HCT116 (cell line): ENCODE measurements at regions not wholly inside any gene's neighbourhood (a gene's known extent, or its start where the extent isn't known, plus 50 kb on each side); places are given as distances from the start of the nearest gene placed in this dataset.

Experiments
- ATAC-seq: fragments of 200-7000 bp; cut with Tn5 transposase; 2 replicates; pipeline ENCODE4 v1.9.1; 2020; ENCODE audit warnings: mild to moderate bottlenecking, moderate library complexity
- BruUV-seq: library from RNA; stranded (reverse); fragments of 400-500 nt; replicated peaks from 2 replicates; lab custom pipeline; 2021; lab: Mats Ljungman, UMichigan
- CTCF ChIA-PET: fragments of 300-600 bp; sonication (Branson Sonifier 250); formaldehyde crosslinking; loops from one replicate; lab custom pipeline; 2021; ENCODE audit warnings: antibody characterized with exemption; lab: Charles Lee
- POLR2A ChIA-PET: fragments of 300-600, 350-600 bp; sonication (Branson Sonifier 250); formaldehyde crosslinking; loops from one replicate; lab custom pipeline; 2021; ENCODE audit warnings: antibody characterized with exemption; lab: Charles Lee
- RAD21 ChIA-PET, 2 experiments: fragments of 300-600 bp; sonication (Branson Sonifier 250); formaldehyde crosslinking; loops; one replicate each; lab custom pipeline; 2023; ENCODE audit warnings: low total read pairs in 2 of 2; ENCODE audit not compliant: uncharacterized antibody in 2 of 2, unreplicated experiment in 2 of 2, low non-redundant PET in 1 of 2; lab: Charles Lee
- DNase-seq: peaks from one replicate; pipeline ENCODE4 v3.0.0-alpha.2; 2010; ENCODE audit warnings: low read depth, low spot score
- H2AFZ ChIP-seq: fragments of 200-600 bp; shearing (Covaris generic), sonication (generic); 2 replicates; pipeline ENCODE4 v1.6.1; 2017; ENCODE audit warnings: low read depth, mixed run types, mixed read lengths, antibody characterized with exemption, low read length; ENCODE audit not compliant: poor library complexity, severe bottlenecking
- H3K27ac ChIP-seq: 2 replicates; pipeline ENCODE4 v1.5.1; 2012; ENCODE audit warnings: low read depth, low read length
- H3K27me3 ChIP-seq: fragments of 200-600 bp; sonication (generic); 2 replicates; pipeline ENCODE4 v1.6.1; 2016; ENCODE audit warnings: mixed run types, low read length, mixed read lengths; ENCODE audit not compliant: insufficient read depth
- H3K36me3 ChIP-seq, 2 experiments: fragments of 200-500 bp in 1 of 2; fragments of 200-600 bp in 1 of 2; sonication (Bioruptor generic) in 1 of 2; sonication (generic) in 1 of 2; 2 replicates each; pipeline versions ENCODE4 v1.5.1 to v1.6.1; 2014 to 2016; ENCODE audit warnings: low read length in 2 of 2, inconsistent platforms in 1 of 2, mixed read lengths in 1 of 2, mixed run types in 1 of 2; ENCODE audit not compliant: insufficient read depth in 2 of 2, control insufficient read depth in 1 of 2
- H3K4me1 ChIP-seq, 2 experiments: fragments of 200-600 bp in 1 of 2; sonication (generic) in 1 of 2; 2 replicates each; pipeline versions ENCODE4 v1.5.1 to v1.6.1; 2012 to 2017; ENCODE audit warnings: low read length in 2 of 2, inconsistent platforms in 1 of 2, mild to moderate bottlenecking in 1 of 2, mixed read lengths in 1 of 2, mixed run types in 1 of 2, moderate library complexity in 1 of 2; ENCODE audit not compliant: insufficient read depth in 2 of 2, control insufficient read depth in 1 of 2
- H3K4me2 ChIP-seq: fragments of 200-600 bp; sonication (generic); 2 replicates; pipeline ENCODE4 v1.6.1; 2017; ENCODE audit warnings: mixed run types, low read length, mixed read lengths
- H3K4me3 ChIP-seq, 2 experiments: fragments of 200-600 bp in 1 of 2; sonication (generic) in 1 of 2; replicated peaks in 1 of 2; 2 replicates each; pipeline ENCODE4 v1.5.1; 2011 to 2016; ENCODE audit warnings: low read length in 2 of 2, control low read depth in 1 of 2, low read depth in 1 of 2, mild to moderate bottlenecking in 1 of 2, mixed read lengths in 1 of 2, mixed run types in 1 of 2
- H3K79me2 ChIP-seq: fragments of 200-600 bp; sonication (generic); 2 replicates; pipeline ENCODE4 v1.6.1; 2017; ENCODE audit warnings: mild to moderate bottlenecking, mixed run types, low read length, moderate library complexity, mixed read lengths; ENCODE audit not compliant: insufficient read depth
- H3K9ac ChIP-seq: fragments of 200-600 bp; sonication (generic); 2 replicates; pipeline ENCODE4 v1.6.1; 2016; ENCODE audit warnings: low read length, mixed read lengths
- H3K9me2 ChIP-seq: fragments of 200-600 bp; sonication (generic), shearing (Covaris generic); 2 replicates; pipeline ENCODE4 v1.6.1; 2017; ENCODE audit warnings: mixed run types, mild to moderate bottlenecking, moderate library complexity; ENCODE audit not compliant: insufficient read depth
- H3K9me3 ChIP-seq, 2 experiments: fragments of 200-500 bp in 1 of 2; fragments of 200-600 bp in 1 of 2; sonication (Bioruptor generic) in 1 of 2; sonication (generic) in 1 of 2; 2 replicates each; pipeline ENCODE4 v1.6.1; 2014 to 2017; ENCODE audit warnings: low read length in 2 of 2, mixed read lengths in 2 of 2, inconsistent platforms in 1 of 2, low read depth in 1 of 2, mild to moderate bottlenecking in 1 of 2, mixed run types in 1 of 2, moderate library complexity in 1 of 2; ENCODE audit not compliant: control insufficient read depth in 1 of 2, insufficient read depth in 1 of 2
- H4K20me1 ChIP-seq: fragments of 200-600 bp; sonication (generic), shearing (Covaris generic); 2 replicates; pipeline ENCODE4 v1.6.1; 2017; ENCODE audit warnings: mixed run types, mild to moderate bottlenecking, moderate library complexity; ENCODE audit not compliant: insufficient read depth
- ATF3 ChIP-seq: IDR thresholded peaks from 2 replicates; pipeline ENCODE4 v1.6.1; 2012
- CBX3 ChIP-seq: IDR thresholded peaks from 2 replicates; pipeline ENCODE4 v1.6.1; 2012; ENCODE audit warnings: low read depth
- CEBPB ChIP-seq: IDR thresholded peaks from 2 replicates; pipeline ENCODE4 v1.6.1; 2012; ENCODE audit warnings: low read depth
- CTCF ChIP-seq, 3 experiments: fragments of 200-600 bp in 1 of 3; sonication (generic) in 1 of 3; IDR thresholded peaks in 2 of 3; conservative IDR thresholded peaks in 1 of 3; 2 replicates each; pipeline ENCODE4 v1.5.1; 2012 to 2017; ENCODE audit warnings: low read depth in 2 of 3, low read length in 2 of 3, antibody characterized with exemption in 1 of 3, borderline replicate concordance in 1 of 3, control low read depth in 1 of 3, mild to moderate bottlenecking in 1 of 3, mixed read lengths in 1 of 3, mixed run types in 1 of 3, moderate library complexity in 1 of 3; ENCODE audit not compliant: insufficient read depth in 1 of 3
- EGR1 ChIP-seq: IDR thresholded peaks from 2 replicates; pipeline ENCODE4 v1.6.1; 2012; ENCODE audit warnings: low read depth
- ELF1 ChIP-seq: IDR thresholded peaks from 2 replicates; pipeline ENCODE4 v1.6.1; 2012; ENCODE audit warnings: low read depth, borderline replicate concordance
- EZH2phosphoT487 ChIP-seq: fragments of 200-600 bp; IDR thresholded peaks from 2 replicates; pipeline ENCODE4 v1.6.1; 2018; ENCODE audit warnings: antibody characterized with exemption, borderline replicate concordance
- MAX ChIP-seq: IDR thresholded peaks from 2 replicates; pipeline ENCODE4 v1.6.1; 2012
- REST ChIP-seq: IDR thresholded peaks from 2 replicates; pipeline ENCODE4 v1.6.1; 2012; ENCODE audit warnings: low read depth
- SP1 ChIP-seq: IDR thresholded peaks from 2 replicates; pipeline ENCODE4 v1.6.1; 2012; ENCODE audit warnings: low read depth
- TCF7L2 ChIP-seq: IDR thresholded peaks from 2 replicates; pipeline ENCODE4 v1.7.0; 2011; ENCODE audit warnings: borderline replicate concordance, inconsistent platforms; ENCODE audit not compliant: insufficient read depth, insufficient read length; ENCODE audit errors: extremely low read depth
- ZBTB33 ChIP-seq: IDR thresholded peaks from 2 replicates; pipeline ENCODE4 v1.6.1; 2011; ENCODE audit warnings: mild to moderate bottlenecking, low read length, moderate library complexity; ENCODE audit not compliant: insufficient replicate concordance; ENCODE audit errors: extremely low read depth
- ZFX ChIP-seq: fragments of 450-650 bp; IDR thresholded peaks from 2 replicates; pipeline ENCODE4 v1.6.1; 2017
- ZNF274 ChIP-seq: fragments of 200-500 bp; sonication (Bioruptor generic); IDR thresholded peaks from 2 replicates; pipeline ENCODE4 v1.6.1; 2014; ENCODE audit warnings: mild to moderate bottlenecking, low read depth, low read length, inconsistent platforms
- intact Hi-C: fragments of 100-400 bp; cut with micrococcal nuclease; formaldehyde crosslinking; loops from 2 replicates; pipeline ENCODE4 v1.10.0; 2022

- RAD21 ChIA-PET = no interaction called here
- no TSS peak for BruUV-seq
- CTCF ChIA-PET = no interaction called here
Measured at GRCh38 chr3:166029507-166029906, 192.3 kb upstream of the BCHE start.

More at GRCh38 chr3:166029507-166029906, 192.3 kb upstream of the BCHE start:
- Histone ChIP-seq H2AFZ (no peak overlapping the region), H3K27me3 (no peaks in the 10 kb centered on the region), H3K4me3 (no peak overlapping the region), H3K4me1 (no peaks in the 10 kb centered on the region), H4K20me1 (no peaks in the 10 kb centered on the region), H3K9me2 (no peaks in the 10 kb centered on the region), H3K9me3 (no peaks in the 10 kb centered on the region), H3K9ac (no peak overlapping the region), H3K36me3 (no peaks in the 10 kb centered on the region), H3K27ac (no peak overlapping the region), H3K4me2 (no peak overlapping the region), H3K79me2 (no peaks in the 10 kb centered on the region)
- POLR2A ChIA-PET = no interaction called here
- intact Hi-C loops = no loop called here
- ATAC-seq = no peak
- no peak for TF ChIP-seq TCF7L2
- no peak for TF ChIP-seq SP1
- no peak for TF ChIP-seq CTCF (IDR thresholded peaks at IDR 0.05 in 2 of 3, conservative IDR thresholded peaks at IDR 0.05 in 1 of 3; ENCODE audit: borderline replicate concordance in 1 of 3, insufficient read depth in 1 of 3, low read depth in 2 of 3, low read length in 2 of 3)
- TF ChIP-seq EGR1 = no peak
- no peak for TF ChIP-seq ELF1
- TF ChIP-seq CEBPB = no peak
- no peak for TF ChIP-seq ZFX
- TF ChIP-seq ZBTB33 = no peak
- TF ChIP-seq CBX3 = no peak
- no peak for TF ChIP-seq EZH2phosphoT487
- TF ChIP-seq ZNF274 = no peak
- no peak for TF ChIP-seq ATF3
- no peak for TF ChIP-seq MAX
- no peak for TF ChIP-seq REST
- no peak for DNase-seq
